Stimulated activated CD4-positive, alpha-beta T cell treated with anti-CD3 and anti-CD28 coated beads, TNF-alpha, amount 100 ng/mL, for 24 hours (primary cell): ENCODE measurements at regions not wholly inside any gene's neighbourhood (a gene's known extent, or its start where the extent isn't known, plus 50 kb on each side); places are given as distances from the start of the nearest gene placed in this dataset.
"Not testable (repeated sequence)": the region's sequence is repeated elsewhere in the genome, so short reads cannot be mapped to it uniquely, and the experiment has no call there.

Experiments
- DNase-seq, 3 experiments: peaks; one replicate each; pipeline ENCODE4 v3.0.0-alpha.2; 2020; ENCODE audit warnings: low read depth in 3 of 3

- no peak for DNase-seq
Measured at GRCh38 chr5:1731091-1731639, 68.5 kb downstream of the MRPL36 start.

GRCh38 chr5:1730487-1730847, 69.2 kb downstream of the MRPL36 start:
- no peak for DNase-seq

- DNase-seq: no peak
Measured at GRCh38 chr5:1729641-1730486, 69.8 kb downstream of the MRPL36 start.

GRCh38 chr5:1728846-1729245, 70.8 kb downstream of the MRPL36 start:
- DNase-seq: no peak

- DNase-seq: no peak
Measured at GRCh38 chr5:1727571-1727970, 72.1 kb downstream of the MRPL36 start.

GRCh38 chr5:1726956-1727355, 72.7 kb downstream of the MRPL36 start:
- DNase-seq: no peak

GRCh38 chr5:1726469-1726865, 73.2 kb downstream of the MRPL36 start:
- DNase-seq: no peak

- no peak for DNase-seq
Measured at GRCh38 chr5:1725641-1726468, 73.8 kb downstream of the MRPL36 start.

GRCh38 chr5:1724822-1725602, 74.6 kb downstream of the MRPL36 start:
- peak in 1 of 3 experiments; percentile 24 for DNase-seq

- no peak for DNase-seq
Measured at GRCh38 chr5:1723957-1724821, 75.4 kb downstream of the MRPL36 start.

GRCh38 chr5:1723476-1723875, 76.2 kb downstream of the MRPL36 start:
- DNase-seq: no peak

GRCh38 chr5:1722877-1723276, 76.8 kb downstream of the MRPL36 start:
- no peak for DNase-seq

GRCh38 chr5:1720396-1721110, 79.1 kb downstream of the MRPL36 start:
- no peak for DNase-seq

GRCh38 chr5:1719860-1720259, 79.8 kb downstream of the MRPL36 start:
- DNase-seq: no peak

- DNase-seq: no peak
Measured at GRCh38 chr5:1718669-1719068, 81.0 kb downstream of the MRPL36 start.

- DNase-seq: not testable (repeated sequence)
Measured at GRCh38 chr5:1710091-1710490, 89.5 kb downstream of the MRPL36 start.

GRCh38 chr5:1709171-1709803, 90.3 kb downstream of the MRPL36 start:
- no peak for DNase-seq

GRCh38 chr5:1708592-1709141, 91.0 kb downstream of the MRPL36 start:
- DNase-seq: no peak

- no peak for DNase-seq
Measured at GRCh38 chr5:1707467-1707866, 92.2 kb downstream of the MRPL36 start.
